ENCODE measurements at regions not wholly inside any gene's neighbourhood (a gene's known extent, or its start where the extent isn't known, plus 50 kb on each side); places are given as distances from the start of the nearest gene placed in this dataset.

DNA sequence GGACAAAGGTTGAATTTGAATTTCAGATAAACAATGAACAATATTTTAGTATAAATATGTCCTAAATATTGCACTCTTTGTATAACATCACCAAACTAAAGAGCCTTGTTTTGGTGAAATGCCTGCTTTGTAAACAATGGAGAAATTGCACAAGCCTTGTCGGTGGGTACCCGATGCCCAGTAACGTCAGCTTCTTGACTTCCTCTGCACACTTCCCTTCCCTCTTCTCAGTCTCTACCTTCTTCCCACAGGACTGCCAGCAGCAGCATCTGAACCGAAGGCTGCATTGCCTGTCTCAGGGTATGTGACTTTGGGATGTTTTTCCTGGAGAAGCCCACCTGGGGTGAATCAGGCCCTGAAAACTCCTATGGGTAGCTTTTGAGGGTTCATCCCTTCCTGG lies 113.9 kb downstream of the UTP18 start:
- H3K4me1 ChIP-seq: peaks cover 0 to 5% of the 10 kb centered on the region in 2 donors
- DNase-seq (no peak), ATAC-seq (no peak)
- no peak overlapping the region for H3K4me3 ChIP-seq
- intact Hi-C loops (cut with DNase I): loop anchor here in 1 of 2 donors (10.0 kb wide), 1 partner anchor 731 kb away; no protein-coding TSS in a partner anchor
- H3K9me3 ChIP-seq: no peaks in the 10 kb centered on the region
- H3K27ac ChIP-seq: no peak overlapping the region
- TF ChIP-seq CTCF (IDR thresholded peaks at IDR 0.05): no peak
- H3K27me3 ChIP-seq: no peaks in the 10 kb centered on the region
- no peaks in the 10 kb centered on the region for H3K36me3 ChIP-seq

- no peak for DNase-seq
- no peak overlapping the region for H3K27ac ChIP-seq
- no peak for TF ChIP-seq CTCF (IDR thresholded peaks at IDR 0.05)
- peaks cover 0 to 5% of the 10 kb centered on the region in 2 donors for H3K4me1 ChIP-seq
- H3K36me3 ChIP-seq: no peaks in the 10 kb centered on the region
- intact Hi-C loops (cut with DNase I): loop anchor here in 1 of 2 donors (10.0 kb wide), 1 partner anchor 729 kb away; no protein-coding TSS in a partner anchor
- peaks cover 0 to 5% of the 10 kb centered on the region in 2 donors for H3K27me3 ChIP-seq
- no peak overlapping the region for H3K4me3 ChIP-seq
- ATAC-seq: no peak
- no peaks in the 10 kb centered on the region for H3K9me3 ChIP-seq
Observed at GRCh38 chr17:51375771-51376170, 115.4 kb downstream of the UTP18 start.

- no peak for TF ChIP-seq CTCF (IDR thresholded peaks at IDR 0.05)
- intact Hi-C loops (cut with DNase I): loop anchor here in 1 of 2 donors (10.0 kb wide), 1 partner anchor 728 kb away; no protein-coding TSS in a partner anchor
- Histone ChIP-seq H3K9me3 (no peaks in the 10 kb centered on the region), H3K27ac (no peak overlapping the region), H3K36me3 (no peaks in the 10 kb centered on the region), H3K4me3 (no peak overlapping the region), H3K4me1 (peaks cover 0 to 5% of the 10 kb centered on the region in 2 donors), H3K27me3 (peaks cover 0 to 5% of the 10 kb centered on the region in 2 donors)
- ATAC-seq (no peak), DNase-seq (no peak)
Observed at GRCh38 chr17:51376739-51377138, 116.4 kb downstream of the UTP18 start.

GRCh38 chr17:51381262-51381661 lies 120.9 kb downstream of the UTP18 start:
- no peak for TF ChIP-seq CTCF (IDR thresholded peaks at IDR 0.05)
- H3K4me3 ChIP-seq: no peak overlapping the region
- H3K27ac ChIP-seq: no peak overlapping the region
- peaks cover 0 to 5% of the 10 kb centered on the region in 2 donors for H3K27me3 ChIP-seq
- no peaks in the 10 kb centered on the region for H3K4me1 ChIP-seq
- H3K36me3 ChIP-seq: no peaks in the 10 kb centered on the region
- intact Hi-C loops (cut with DNase I): no loop called here
- no peaks in the 10 kb centered on the region for H3K9me3 ChIP-seq
- DNase-seq (no peak), ATAC-seq (no peak)

DNA sequence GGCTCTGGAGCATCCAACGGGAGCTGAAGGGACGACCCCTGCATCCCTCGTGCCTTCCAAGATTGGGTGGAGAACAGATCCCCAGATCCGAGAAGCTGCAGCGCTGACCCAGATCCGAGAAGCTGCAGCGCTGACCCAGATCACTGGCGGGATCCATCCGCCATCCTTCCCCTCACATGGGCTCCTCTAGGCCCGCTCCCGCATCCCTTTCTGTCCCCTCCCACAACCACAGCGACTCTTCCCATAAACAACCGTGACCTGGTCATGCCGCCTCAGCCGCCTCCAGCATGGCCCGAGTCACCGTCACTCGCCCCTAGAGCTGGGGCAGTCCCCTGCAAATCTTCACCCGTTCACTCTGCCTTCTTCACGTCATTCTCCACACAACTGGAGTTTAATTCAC lies 124.9 kb downstream of the UTP18 start:
- DNase-seq: no peak
- Histone ChIP-seq H3K4me3 (no peak overlapping the region), H3K27ac (no peak overlapping the region), H3K36me3 (no peaks in the 10 kb centered on the region), H3K27me3 (peaks cover 0 to 9% of the 10 kb centered on the region in 2 donors), H3K9me3 (no peaks in the 10 kb centered on the region), H3K4me1 (no peaks in the 10 kb centered on the region)
- no peak for TF ChIP-seq CTCF (IDR thresholded peaks at IDR 0.05)
- intact Hi-C loops (cut with DNase I): no loop called here
- ATAC-seq: no peak

Data from left lung (tissue), 4 donors.